Hematopoietic multipotent progenitor cell (in vitro differentiated cells): ENCODE measurements at regions not wholly inside any gene's neighbourhood (a gene's known extent, or its start where the extent isn't known, plus 50 kb on each side); places are given as distances from the start of the nearest gene placed in this dataset. TPM values are rescaled to one million over a fixed set of nuclear protein-coding genes. Genes with fewer than 3 reads are reported as not detected.
A peak's percentile ranks its signal among the peaks of the same experiment; 100 is the strongest.

Experiments
- DNase-seq, 3 donors: peaks; one replicate each; pipeline ENCODE4 v3.0.0-alpha.2; 2011 to 2015; ENCODE audit warnings: low read depth in 2 of 3, low spot score in 2 of 3
- small RNA-seq: library from RNA; depleted of rRNA; stranded (forward); fragments of <200 nt; gene quantifications from one replicate; pipeline ENCODE3, GENCODE V24; 2012

DNA sequence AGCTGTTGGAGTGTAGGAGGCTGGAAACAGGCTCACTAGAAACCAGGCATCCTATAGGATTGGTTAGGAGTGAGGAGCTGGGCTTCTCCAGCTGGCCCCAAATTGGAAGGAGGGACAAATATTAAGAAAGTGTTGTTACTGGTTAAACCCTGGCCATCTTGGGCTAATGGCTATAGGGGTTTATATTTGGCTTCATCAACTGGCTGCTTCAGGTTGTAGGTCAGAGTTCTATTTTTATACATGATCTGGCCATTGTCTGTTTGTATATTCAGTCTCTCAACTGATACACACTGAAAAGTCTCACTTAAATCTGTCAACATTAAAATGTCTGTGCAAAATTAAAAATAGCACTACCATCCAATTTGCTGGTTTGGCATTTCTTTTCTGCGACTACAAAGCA, 70.2 kb upstream of the ARRDC4 start:
- DNase-seq = no peak

DNA sequence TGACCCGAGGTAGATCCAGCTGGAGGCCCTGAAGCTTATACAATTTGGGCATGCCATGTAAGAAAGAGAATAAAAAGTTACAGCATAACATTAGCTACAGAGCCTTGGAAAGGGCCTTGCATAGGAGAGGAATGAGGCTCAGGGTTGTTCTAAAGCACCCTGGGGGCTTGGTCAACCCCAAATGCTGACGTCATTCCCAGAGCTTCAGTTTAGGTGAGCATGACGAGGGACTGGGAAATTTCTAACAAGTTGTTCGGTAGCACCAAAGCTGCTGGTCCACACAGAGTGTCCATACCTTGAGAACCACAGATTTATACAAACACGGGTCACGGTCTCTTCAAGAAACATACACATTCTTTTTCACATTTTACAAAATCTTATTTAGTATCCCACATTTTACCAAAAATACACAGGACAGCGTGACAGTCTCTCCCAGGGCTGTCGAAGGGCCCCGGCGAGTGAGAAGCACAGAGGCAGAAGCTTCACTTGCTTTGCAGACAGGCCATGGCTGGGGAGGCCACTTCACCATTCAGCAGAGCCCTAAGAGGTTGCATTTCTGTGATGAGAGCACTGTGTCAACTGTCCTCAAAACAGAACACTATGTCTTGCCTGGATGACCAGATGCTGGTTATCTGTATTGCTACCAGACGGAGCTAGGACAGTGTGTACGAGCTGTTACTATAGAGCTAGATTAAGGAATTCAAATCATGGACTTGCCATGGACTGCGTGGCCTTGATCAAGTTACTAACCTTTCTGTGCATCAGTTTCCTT, 68.2 kb upstream of the ARRDC4 start:
- no peak for DNase-seq

DNA sequence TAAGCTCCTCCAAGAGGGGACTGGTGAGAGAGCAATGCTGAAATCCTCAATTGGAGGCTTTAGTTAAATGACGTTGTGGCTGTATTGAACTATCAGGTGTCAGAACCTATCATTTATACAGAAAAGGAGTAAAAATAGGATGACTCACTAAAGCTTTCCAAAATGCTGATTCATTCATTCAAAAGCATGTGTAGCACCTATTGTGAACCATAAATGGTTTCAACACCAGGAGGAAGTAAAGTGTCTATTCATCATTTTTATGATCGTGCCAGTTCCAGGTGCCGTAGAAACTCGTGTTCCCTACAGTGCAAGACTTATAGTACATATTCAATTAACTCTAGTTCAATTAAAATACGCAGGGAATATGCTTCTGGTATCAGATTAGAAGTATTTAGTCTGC, 66.5 kb upstream of the ARRDC4 start:
- DNase-seq = peak in 2 of 3 donors; percentile 9 to 57

DNA sequence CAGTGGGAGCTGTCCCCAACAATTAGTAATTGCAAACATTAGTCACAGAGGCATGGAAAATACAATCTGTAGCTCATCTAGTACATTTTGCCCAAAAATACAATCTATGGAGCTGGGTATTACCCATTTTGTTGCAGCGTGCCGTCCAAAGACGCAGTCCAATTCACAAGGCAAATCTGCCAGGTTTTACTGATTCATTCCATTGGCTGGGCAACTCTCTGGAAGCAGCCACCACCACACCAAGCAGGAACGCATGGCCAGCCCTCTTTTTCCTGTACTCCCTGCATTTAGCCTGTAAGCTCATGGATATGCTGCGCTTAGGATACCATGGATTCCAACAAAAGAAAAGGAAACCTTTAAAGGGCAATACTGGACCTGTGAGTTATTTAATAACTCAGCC, 60.5 kb upstream of the ARRDC4 start:
- DNase-seq = no peak

DNA sequence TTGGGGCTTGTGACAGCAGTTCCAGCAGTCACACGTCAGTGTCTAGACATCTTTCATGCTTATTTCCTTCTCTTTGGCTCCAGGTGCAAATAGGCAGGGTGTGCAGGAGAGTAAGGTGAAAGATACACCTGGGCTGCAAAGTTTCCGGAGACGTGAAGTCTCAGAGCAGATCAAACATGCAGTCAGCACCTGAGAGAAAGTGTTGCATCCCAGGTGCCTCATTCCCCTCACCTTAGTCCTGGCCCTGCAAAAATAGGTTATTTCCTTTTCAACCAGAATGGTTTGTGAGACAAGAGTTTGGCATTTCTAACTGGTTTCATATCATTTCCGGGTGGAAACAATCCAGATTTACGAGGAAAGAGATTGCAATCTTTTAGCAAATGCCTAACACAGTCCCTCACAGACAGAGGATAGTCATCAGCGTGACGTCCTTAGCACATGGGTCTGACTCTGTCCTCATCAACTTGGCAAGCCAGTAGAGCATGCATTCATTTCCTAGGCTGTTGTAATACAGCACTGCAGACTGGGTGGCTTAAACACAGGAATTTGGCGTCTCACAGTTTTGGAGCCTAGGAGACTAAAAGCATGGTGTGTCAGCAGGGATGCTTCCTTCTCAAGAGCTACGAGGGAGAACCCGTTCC, 58.2 kb upstream of the ARRDC4 start:
- no peak for DNase-seq

DNA sequence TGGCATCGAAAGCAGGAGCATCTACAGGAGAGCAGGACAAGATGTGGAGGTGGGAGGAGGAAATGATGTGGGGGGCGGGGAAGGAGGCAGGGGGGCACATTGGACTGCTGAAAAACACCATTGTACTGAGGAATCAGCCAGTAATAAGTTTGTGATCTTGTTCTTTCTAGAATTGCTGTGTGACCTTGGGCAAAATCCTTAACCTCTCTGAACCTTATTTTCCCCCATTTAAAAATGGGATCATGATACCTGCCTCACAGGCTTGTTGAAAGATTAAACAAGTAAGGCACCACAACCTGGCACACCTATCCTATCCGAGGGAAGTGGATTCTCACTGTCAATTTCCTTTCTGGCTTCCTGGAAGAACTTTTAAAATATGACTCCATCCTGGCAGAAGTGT, 56.9 kb upstream of the ARRDC4 start:
- DNase-seq = no peak

DNA sequence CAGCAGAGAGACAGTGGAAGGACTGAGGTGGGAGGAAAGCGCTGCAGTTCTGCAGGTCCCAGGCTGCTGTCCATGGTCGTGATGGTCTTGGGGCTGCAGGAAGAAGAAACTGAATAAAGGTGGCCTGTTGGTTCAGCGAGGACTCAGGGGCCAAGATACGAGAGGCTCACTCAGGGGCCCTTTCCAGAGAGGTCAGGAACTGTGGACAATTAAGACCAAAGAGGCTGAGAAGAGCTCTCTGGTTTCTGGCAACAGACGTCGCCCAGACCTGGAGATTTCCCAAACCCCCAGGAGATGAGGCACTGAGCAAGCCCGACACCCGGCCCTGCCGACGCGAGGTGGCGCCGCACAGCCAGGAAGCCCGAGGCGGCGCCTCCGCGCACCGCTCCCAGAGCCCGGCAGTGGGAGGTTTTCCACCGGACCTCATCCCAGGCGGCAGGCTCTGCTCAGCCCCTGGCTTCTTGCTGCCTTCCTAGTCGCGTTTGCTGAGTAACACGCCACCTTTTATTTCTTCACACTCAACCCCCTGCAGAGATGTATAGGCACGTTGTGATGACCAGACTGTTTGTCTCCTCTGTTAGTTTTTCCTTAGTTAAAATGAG, 56.4 kb upstream of the ARRDC4 start:
- DNase-seq = peak in 2 of 3 donors; percentile 50 to 62

DNA sequence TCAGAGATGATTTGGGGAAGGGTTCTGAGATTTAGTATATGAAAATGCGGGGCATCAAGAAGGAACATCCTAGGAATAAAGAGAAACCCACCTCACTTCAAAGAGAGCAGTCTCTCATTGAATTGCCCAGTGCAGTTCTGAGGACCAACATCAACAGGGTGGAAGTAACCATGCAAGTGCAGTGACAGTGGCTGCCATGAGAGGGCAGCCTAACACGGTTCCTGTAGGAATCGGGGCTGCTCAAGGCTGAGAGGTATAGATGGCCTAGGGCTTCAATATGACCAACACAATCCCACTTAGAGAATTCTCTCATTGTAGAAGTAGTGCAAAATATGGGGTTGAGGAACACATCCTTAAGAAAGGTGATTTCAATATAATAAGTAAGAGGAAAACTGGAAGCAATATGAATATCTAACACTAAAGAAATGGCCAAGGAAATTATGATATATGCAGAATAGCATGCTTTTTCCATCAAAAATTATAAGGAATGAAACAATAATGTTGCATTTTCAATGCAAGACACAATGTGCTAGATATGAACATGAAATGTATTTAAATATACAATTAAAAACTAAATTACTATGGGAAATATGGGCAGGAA, 51.1 kb upstream of the ARRDC4 start:
- DNase-seq = peak; percentile 9 to 79 (median 57)

Small RNAs in the stretch of these regions (small RNA-seq; reads per million reads assigned to genes)
- gene AC110588.1 (not detected), gene RF00017 (not detected), gene RNA5SP401 (not detected)
